Keratinocyte (primary cell): ENCODE measurements at regions not wholly inside any gene's neighbourhood (a gene's known extent, or its start where the extent isn't known, plus 50 kb on each side); places are given as distances from the start of the nearest gene placed in this dataset.

Source experiments
- CTCF ChIP-seq, 3 experiments: IDR thresholded peaks in 1 of 3; conservative IDR thresholded peaks in 1 of 3; optimal IDR thresholded peaks in 1 of 3; 2 replicates in 2 of 3; 3 replicates in 1 of 3; pipeline versions ENCODE3 to v1.5.1; 2011; ENCODE audit warnings: low read length in 3 of 3, mild to moderate bottlenecking in 3 of 3, moderate library complexity in 2 of 3, control low read depth in 1 of 3, inconsistent platforms in 1 of 3; ENCODE audit not compliant: insufficient read depth in 2 of 3; ENCODE audit errors: extremely low read depth in 1 of 3
- EZH2 ChIP-seq: IDR thresholded peaks from one replicate; pipeline ENCODE4 v1.6.1; 2012; ENCODE audit warnings: inconsistent platforms, mild to moderate bottlenecking, low read length, moderate library complexity

GRCh38 chr5:60228676-60229075, 335.1 kb upstream of the PDE4D start:
- TF ChIP-seq EZH2 = no peak
- TF ChIP-seq CTCF (optimal IDR thresholded peaks at IDR 0.05 in 1 of 3, IDR thresholded peaks at IDR 0.05 in 1 of 3, conservative IDR thresholded peaks at IDR 0.05 in 1 of 3; ENCODE audit: extremely low read depth in 1 of 3, insufficient read depth in 2 of 3, low read length in 3 of 3) = no peak
